Panc1 (cell line): ENCODE measurements at regions not wholly inside any gene's neighbourhood (a gene's known extent, or its start where the extent isn't known, plus 50 kb on each side); places are given as distances from the start of the nearest gene placed in this dataset.

ENCODE experiments used
- ATAC-seq: fragments of 200-7000 bp; cut with Tn5 transposase; 2 replicates; pipeline ENCODE4 v1.9.1; 2020; ENCODE audit warnings: mild to moderate bottlenecking, moderate library complexity
- BruUV-seq: library from RNA; stranded (reverse); fragments of 400-500 nt; replicated peaks from 2 replicates; lab custom pipeline; 2021; lab: Mats Ljungman, UMichigan
- CTCF ChIA-PET: fragments of 300-600 bp; sonication (Branson Sonifier 250); formaldehyde crosslinking; loops from one replicate; lab custom pipeline; 2022; ENCODE audit warnings: antibody characterized with exemption; lab: Charles Lee
- POLR2A ChIA-PET: fragments of 300-600 bp; sonication (Branson Sonifier 250); formaldehyde crosslinking; loops from one replicate; lab custom pipeline; 2022; ENCODE audit warnings: antibody characterized with exemption; lab: Charles Lee
- DNase-seq: peaks from one replicate; pipeline ENCODE4 v3.0.0-alpha.2; 2010; ENCODE audit warnings: low read depth, low spot score
- H3K27ac ChIP-seq: 2 replicates; pipeline ENCODE4 v1.5.1; 2011; ENCODE audit warnings: mild to moderate bottlenecking, low read length, inconsistent platforms
- H3K27me3 ChIP-seq: fragments of 200-500 bp; sonication (Bioruptor generic); 2 replicates; pipeline ENCODE4 v1.6.0; 2014; ENCODE audit warnings: low read length, inconsistent platforms; ENCODE audit not compliant: control insufficient read depth, insufficient read depth
- H3K36me3 ChIP-seq: fragments of 200-500 bp; sonication (Bioruptor generic); 2 replicates; pipeline ENCODE4 v1.5.1; 2014; ENCODE audit warnings: inconsistent platforms, mild to moderate bottlenecking, low read length, moderate library complexity; ENCODE audit not compliant: control insufficient read depth, insufficient read depth
- H3K4me1 ChIP-seq: 2 replicates; pipeline ENCODE4 v1.5.1; 2011; ENCODE audit warnings: inconsistent platforms, mild to moderate bottlenecking, low read length, moderate library complexity; ENCODE audit not compliant: control insufficient read depth, insufficient read depth
- H3K4me3 ChIP-seq, 2 experiments: 2 replicates each; pipeline ENCODE4 v1.5.1; 2011 to 2012; ENCODE audit warnings: low read depth in 2 of 2, low read length in 2 of 2, mild to moderate bottlenecking in 2 of 2, inconsistent platforms in 1 of 2, moderate library complexity in 1 of 2
- H3K9me3 ChIP-seq: fragments of 200-500 bp; sonication (Bioruptor generic); 2 replicates; pipeline ENCODE4 v1.5.1; 2014; ENCODE audit warnings: low read depth, mild to moderate bottlenecking, inconsistent platforms, low read length, moderate library complexity; ENCODE audit not compliant: control insufficient read depth, insufficient read depth
- CTCF ChIP-seq: fragments of 450-650 bp; IDR thresholded peaks from 2 replicates; pipeline ENCODE4 v1.5.1; 2017; ENCODE audit warnings: mild to moderate bottlenecking
- POLR2AphosphoS5 ChIP-seq: IDR thresholded peaks from 2 replicates; pipeline ENCODE4 v1.6.1; 2012; ENCODE audit warnings: mild to moderate bottlenecking, low read depth, low read length, moderate library complexity
- REST ChIP-seq, 2 experiments: IDR thresholded peaks; 2 replicates each; pipeline ENCODE4 v1.6.1; 2011 to 2012; ENCODE audit warnings: low read depth in 2 of 2, control low read depth in 1 of 2, low read length in 1 of 2, mild to moderate bottlenecking in 1 of 2, moderate library complexity in 1 of 2; ENCODE audit not compliant: insufficient read depth in 1 of 2
- SIN3A ChIP-seq: IDR thresholded peaks from 2 replicates; pipeline ENCODE4 v1.6.1; 2012; ENCODE audit warnings: low read depth, mild to moderate bottlenecking, low read length, moderate library complexity, borderline replicate concordance; ENCODE audit not compliant: insufficient read depth
- TCF7L2 ChIP-seq: IDR thresholded peaks from 2 replicates; pipeline ENCODE4 v1.6.1; 2011; ENCODE audit warnings: mild to moderate bottlenecking, low read depth, low read length, inconsistent platforms
- in situ Hi-C: cut with HindIII; loops from 2 replicates; pipeline ENCODE4 v1.10.0; 2016; ENCODE audit warnings: low sequenced_read_pairs, low pct_unique_long_range_greater_than_20kb
- intact Hi-C: fragments of 100-400 bp; cut with micrococcal nuclease; formaldehyde crosslinking; loops from one replicate; pipeline ENCODE4 v1.10.0; 2022; ENCODE audit not compliant: unreplicated experiment

GRCh38 chr13:39811696-39812095 is 156.2 kb downstream of the COG6 start:
- POLR2A ChIA-PET = no interaction called here
- no peak for DNase-seq

GRCh38 chr13:39815345-39816111 is 160.1 kb downstream of the COG6 start:
- in situ Hi-C loops = no loop called here
- BruUV-seq = no TSS peak
- ChIA-PET POLR2A (no interaction called here), CTCF (interaction anchor here (0.6 kb wide), 1 partner anchor 326 kb away, joined by 3 read pairs; no protein-coding TSS in a partner anchor)
- Histone ChIP-seq H3K9me3 (no peaks in the 10 kb centered on the region), H3K4me1 (no peaks in the 10 kb centered on the region), H3K27me3 (no peaks in the 10 kb centered on the region), H3K4me3 (no peak overlapping the region), H3K36me3 (no peaks in the 10 kb centered on the region), H3K27ac (no peak overlapping the region)
- TF ChIP-seq CTCF = no peak
- no peak for TF ChIP-seq REST (IDR thresholded peaks at IDR 0.05; ENCODE audit: insufficient read depth in 1 of 2, low read depth in 2 of 2, low read length in 1 of 2)
- TF ChIP-seq SIN3A = no peak
- no peak for TF ChIP-seq TCF7L2
- no peak for TF ChIP-seq POLR2AphosphoS5
- DNase-seq = no peak
- intact Hi-C loops = no loop called here
- no peak for ATAC-seq

More at GRCh38 chr13:39811696-39812095, 156.2 kb downstream of the COG6 start:
- intact Hi-C loops = no loop called here
- Histone ChIP-seq H3K27ac (no peak overlapping the region), H3K27me3 (no peaks in the 10 kb centered on the region), H3K9me3 (no peaks in the 10 kb centered on the region), H3K4me3 (no peak overlapping the region), H3K36me3 (no peaks in the 10 kb centered on the region), H3K4me1 (no peaks in the 10 kb centered on the region)
- no peak for TF ChIP-seq POLR2AphosphoS5
- no peak for TF ChIP-seq CTCF
- TF ChIP-seq TCF7L2 = no peak
- TF ChIP-seq REST (IDR thresholded peaks at IDR 0.05; ENCODE audit: insufficient read depth in 1 of 2, low read depth in 2 of 2, low read length in 1 of 2) = no peak
- no peak for TF ChIP-seq SIN3A
- CTCF ChIA-PET = no interaction called here
- in situ Hi-C loops = no loop called here
- ATAC-seq = no peak
- no TSS peak for BruUV-seq
